ENCODE measurements at regions not wholly inside any gene's neighbourhood (a gene's known extent, or its start where the extent isn't known, plus 50 kb on each side); places are given as distances from the start of the nearest gene placed in this dataset.
A peak's percentile ranks its signal among the peaks of the same experiment; 100 is the strongest.

DNA sequence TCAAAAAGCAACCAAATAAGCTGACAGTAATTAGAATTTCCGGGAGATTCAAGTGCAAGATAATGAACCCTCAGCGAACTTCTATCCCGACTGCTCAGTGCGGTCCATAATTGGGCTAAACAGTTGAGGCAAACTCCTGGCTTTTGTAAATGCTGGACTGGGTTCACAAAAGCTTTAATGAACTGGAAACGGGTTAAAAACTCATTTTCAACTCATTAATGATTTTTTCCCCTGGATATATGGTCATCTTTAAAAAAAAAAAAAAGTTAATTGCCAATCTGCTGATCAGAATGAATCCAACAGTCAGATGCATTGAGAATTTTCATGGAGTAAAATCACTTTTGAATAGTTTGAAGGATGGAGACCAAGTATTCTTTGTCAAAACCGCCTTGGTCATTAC is 79.5 kb upstream of the WWC1 start:
- Histone ChIP-seq H3K4me3 (no peak overlapping the region), H3K27ac (no peak overlapping the region)

DNA sequence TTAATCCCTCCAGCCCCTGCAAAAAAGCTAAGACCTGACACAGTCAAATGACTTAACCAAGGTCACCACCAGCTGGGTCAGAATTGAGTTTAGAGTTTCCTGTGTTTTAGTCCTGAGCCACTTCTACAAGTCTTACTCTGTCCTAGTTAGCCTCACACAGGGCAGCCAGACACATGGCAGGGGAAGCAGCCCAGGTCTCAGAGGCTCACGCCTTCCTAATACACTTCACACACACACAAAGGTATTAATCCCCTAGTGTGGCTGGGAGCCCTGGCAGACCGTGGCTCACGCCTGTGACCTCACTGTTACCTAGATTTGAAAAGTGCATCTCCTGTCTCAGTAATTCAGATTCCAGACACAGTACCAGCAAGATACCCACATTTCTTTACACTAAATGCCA is 77.4 kb upstream of the WWC1 start:
- H3K4me3 ChIP-seq = no peak overlapping the region
- H3K27ac ChIP-seq = no peak overlapping the region

DNA sequence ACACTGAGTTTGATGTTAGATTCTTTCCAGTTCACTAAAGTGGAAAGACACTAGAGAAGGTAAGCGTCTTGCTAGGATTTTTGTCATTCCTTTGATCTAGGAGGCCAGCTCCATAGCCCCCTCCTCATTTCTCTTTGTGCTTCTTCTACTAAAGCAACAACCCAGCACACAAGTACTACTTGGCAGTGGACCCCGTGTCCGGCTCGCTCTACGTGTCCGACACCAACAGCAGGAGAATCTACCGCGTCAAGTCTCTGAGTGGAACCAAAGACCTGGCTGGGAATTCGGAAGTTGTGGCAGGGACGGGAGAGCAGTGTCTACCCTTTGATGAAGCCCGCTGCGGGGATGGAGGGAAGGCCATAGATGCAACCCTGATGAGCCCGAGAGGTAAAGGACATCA is 76.6 kb upstream of the WWC1 start:
- Histone ChIP-seq H3K27ac (no peak overlapping the region), H3K4me3 (no peak overlapping the region)

DNA sequence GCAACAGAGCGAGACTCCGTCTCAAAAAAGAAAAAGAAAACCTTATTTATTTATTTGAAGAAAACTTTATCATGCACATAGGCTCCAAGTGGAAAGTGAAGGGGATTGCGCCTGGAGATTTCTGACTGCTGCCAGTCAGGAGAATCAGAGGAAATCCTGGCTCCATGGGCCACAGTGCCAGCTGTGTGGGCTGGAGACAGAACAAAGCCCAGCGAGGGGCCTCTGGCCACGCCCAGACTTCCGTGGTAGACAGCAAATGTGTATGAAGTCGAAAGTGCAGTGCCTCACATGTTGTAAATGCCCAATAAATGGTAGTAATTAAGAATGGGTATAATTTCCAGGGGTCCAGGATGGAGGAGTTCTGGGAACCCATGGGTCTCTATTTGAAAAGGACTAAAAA is 75.8 kb upstream of the WWC1 start:
- peak overlapping the region in 1 of 21 experiments; percentile 40 for H3K27ac ChIP-seq
- no peak overlapping the region for H3K4me3 ChIP-seq

DNA sequence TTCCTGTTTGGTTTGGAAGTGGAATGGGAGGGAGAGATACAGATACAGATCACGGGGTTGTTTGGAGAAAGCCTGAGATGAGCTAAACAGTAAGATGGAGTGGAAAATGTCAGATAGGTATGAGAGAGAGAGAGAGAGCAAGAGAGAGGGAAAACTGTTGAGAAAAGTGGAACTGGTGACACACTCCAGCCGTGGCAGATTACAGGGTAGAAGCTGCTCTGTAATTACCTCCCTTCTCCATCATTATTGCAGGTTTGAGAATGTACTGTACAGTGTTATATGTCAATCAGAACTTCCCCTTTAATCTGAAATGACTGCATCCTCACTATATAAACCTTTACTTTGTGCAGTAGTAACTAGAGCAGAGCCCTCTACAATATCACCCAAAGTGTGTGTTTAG is 74.5 kb upstream of the WWC1 start:
- Histone ChIP-seq H3K4me3 (no peak overlapping the region), H3K27ac (no peak overlapping the region)

DNA sequence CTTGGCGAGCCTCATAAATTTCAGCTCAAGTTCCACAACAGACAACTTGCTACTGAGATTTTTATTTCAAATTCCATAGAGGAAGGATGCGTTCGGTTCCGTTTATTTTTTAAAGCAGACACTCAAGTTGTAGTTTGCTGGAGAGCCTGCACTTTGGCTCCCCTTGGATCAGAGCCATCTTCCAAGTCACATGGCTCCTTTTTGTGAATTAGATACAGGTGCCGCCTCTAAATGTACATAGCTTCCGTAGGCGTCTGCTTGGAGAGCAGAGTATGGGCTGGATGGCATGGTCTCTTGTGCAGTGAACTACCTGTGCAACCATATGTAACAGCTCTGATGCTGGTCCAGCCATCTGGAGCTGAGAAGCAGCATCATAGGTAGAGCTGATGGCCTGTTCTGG is 73.9 kb upstream of the WWC1 start:
- no peak overlapping the region for H3K4me3 ChIP-seq
- no peak overlapping the region for H3K27ac ChIP-seq

DNA sequence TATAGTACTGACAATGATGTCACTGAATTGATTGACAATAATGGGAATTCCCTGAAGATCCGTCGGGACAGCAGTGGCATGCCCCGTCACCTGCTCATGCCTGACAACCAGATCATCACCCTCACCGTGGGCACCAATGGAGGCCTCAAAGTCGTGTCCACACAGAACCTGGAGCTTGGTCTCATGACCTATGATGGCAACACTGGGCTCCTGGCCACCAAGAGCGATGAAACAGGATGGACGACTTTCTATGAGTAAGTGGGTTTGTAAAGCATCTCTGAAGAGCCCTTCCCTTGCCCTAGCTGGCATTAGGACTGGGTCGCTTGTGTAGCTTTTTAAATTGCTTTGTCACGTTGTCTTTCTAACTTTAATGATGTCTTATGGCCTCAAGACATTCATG is 72.7 kb upstream of the WWC1 start:
- no peak overlapping the region for H3K27ac ChIP-seq
- H3K4me3 ChIP-seq = no peak overlapping the region

GRCh38 chr5:168219515-168220410 is 71.7 kb upstream of the WWC1 start:
- no peak overlapping the region for H3K4me3 ChIP-seq
- no peak overlapping the region for H3K27ac ChIP-seq

GRCh38 chr5:168224085-168224484 is 67.4 kb upstream of the WWC1 start:
- no peak overlapping the region for H3K4me3 ChIP-seq
- H3K27ac ChIP-seq = no peak overlapping the region

GRCh38 chr5:168226012-168226411 is 65.4 kb upstream of the WWC1 start:
- Histone ChIP-seq H3K4me3 (no peak overlapping the region), H3K27ac (no peak overlapping the region)

GRCh38 chr5:168227001-168227400 is 64.4 kb upstream of the WWC1 start:
- Histone ChIP-seq H3K4me3 (no peak overlapping the region), H3K27ac (peak overlapping the region in 2 of 21 experiments; percentile 19 to 33)

DNA sequence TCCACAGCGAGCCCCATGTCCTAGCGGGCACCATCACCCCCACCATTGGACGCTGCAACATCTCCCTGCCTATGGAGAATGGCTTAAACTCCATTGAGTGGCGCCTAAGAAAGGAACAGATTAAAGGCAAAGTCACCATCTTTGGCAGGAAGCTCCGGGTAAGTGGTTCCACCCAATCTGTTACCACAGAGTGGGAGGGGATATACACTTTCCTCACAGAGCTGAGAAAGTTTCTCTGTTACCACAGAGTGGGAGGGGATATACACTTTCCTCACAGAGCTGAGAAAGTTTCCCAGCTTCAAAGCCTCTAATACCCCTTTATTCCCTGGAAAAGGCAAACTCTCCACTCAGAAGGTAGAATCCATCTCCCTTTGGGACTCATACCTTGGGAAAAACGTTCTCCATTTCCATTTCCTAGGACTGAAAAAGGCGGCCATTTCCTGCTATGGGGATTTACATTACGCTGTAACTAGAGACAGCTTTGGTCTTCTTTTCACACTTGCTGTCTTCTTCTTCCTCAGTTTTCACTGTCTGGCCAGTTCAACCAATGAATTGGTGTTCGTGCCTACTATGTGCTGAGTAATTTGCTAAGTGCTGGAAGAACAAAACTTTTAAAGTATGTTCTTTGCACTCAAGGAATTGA is 63.4 kb upstream of the WWC1 start:
- Histone ChIP-seq H3K27ac (peak overlapping the region in 2 of 21 experiments; percentile 16 to 33), H3K4me3 (no peak overlapping the region)

- H3K27ac ChIP-seq = no peak overlapping the region
- H3K4me3 ChIP-seq = no peak overlapping the region
These were observed 62.8 kb upstream of the WWC1 start for GRCh38 chr5:168228668-168229067.

GRCh38 chr5:168234133-168234532 is 57.3 kb upstream of the WWC1 start:
- H3K4me3 ChIP-seq = no peak overlapping the region
- no peak overlapping the region for H3K27ac ChIP-seq

GRCh38 chr5:168238463-168238862 is 53.0 kb upstream of the WWC1 start:
- Histone ChIP-seq H3K27ac (no peak overlapping the region), H3K4me3 (no peak overlapping the region)

DNA sequence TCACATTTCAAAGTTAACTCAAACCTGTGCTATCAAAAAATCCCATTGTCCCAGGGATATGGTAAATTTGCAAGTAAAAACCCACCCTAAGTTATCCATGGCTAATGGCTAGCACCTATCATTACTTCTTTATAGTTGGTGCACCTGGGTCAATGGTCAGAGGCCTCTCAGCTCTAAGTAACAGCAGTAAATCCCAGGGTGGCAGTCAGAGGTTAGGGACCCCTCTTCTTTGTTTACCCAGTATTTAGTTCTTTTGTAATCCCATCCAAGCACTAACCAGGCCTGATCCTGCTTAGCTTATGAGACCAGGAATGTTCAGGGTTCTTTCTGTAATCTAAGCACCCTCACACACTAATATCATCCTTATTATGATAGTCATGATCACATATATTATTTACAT is 52.1 kb upstream of the WWC1 start:
- Histone ChIP-seq H3K27ac (no peak overlapping the region), H3K4me3 (no peak overlapping the region)
